OCI-LY7 (cell line): ENCODE measurements at regions not wholly inside any gene's neighbourhood (a gene's known extent, or its start where the extent isn't known, plus 50 kb on each side); places are given as distances from the start of the nearest gene placed in this dataset.

Experiments used
- BruUV-seq: library from RNA; stranded (reverse); fragments of 400-500 nt; replicated peaks from 2 replicates; lab custom pipeline; 2021; lab: Mats Ljungman, UMichigan
- CTCF ChIA-PET: fragments of 300-600 bp; sonication (Branson Sonifier 250); formaldehyde crosslinking; loops from one replicate; lab custom pipeline; 2022; ENCODE audit warnings: antibody characterized with exemption; ENCODE audit not compliant: unreplicated experiment; lab: Charles Lee
- POLR2A ChIA-PET: fragments of 300-600 bp; sonication (Branson Sonifier 250); formaldehyde crosslinking; loops from one replicate; lab custom pipeline; 2022; ENCODE audit warnings: antibody characterized with exemption; lab: Charles Lee
- DNase-seq: peaks from one replicate; pipeline ENCODE4 v3.0.0-alpha.2; 2015; ENCODE audit warnings: low spot score
- H2AFZ ChIP-seq: fragments of 200-600 bp; sonication (generic), shearing (Covaris generic); 2 replicates; pipeline ENCODE4 v1.6.1; 2014; ENCODE audit warnings: mild to moderate bottlenecking, antibody characterized with exemption, low read length, moderate library complexity
- H3K27ac ChIP-seq: fragments of 200-600 bp; sonication (generic); 2 replicates; pipeline ENCODE4 v1.5.1; 2014; ENCODE audit warnings: mixed run types, low read depth, mild to moderate bottlenecking, moderate library complexity, low read length, inconsistent platforms; ENCODE audit not compliant: poor library complexity, severe bottlenecking
- H3K36me3 ChIP-seq: fragments of 200-600 bp; sonication (generic); 2 replicates; pipeline ENCODE4 v1.6.1; 2014; ENCODE audit warnings: mild to moderate bottlenecking, antibody characterized with exemption, low read length, moderate library complexity, mixed read lengths; ENCODE audit not compliant: insufficient read depth
- H3K4me1 ChIP-seq: fragments of 200-600 bp; sonication (generic); 2 replicates; pipeline ENCODE4 v1.5.1; 2014; ENCODE audit warnings: mild to moderate bottlenecking, low read length; ENCODE audit not compliant: insufficient read depth, poor library complexity, severe bottlenecking
- H3K4me2 ChIP-seq: fragments of 200-600 bp; sonication (generic); 2 replicates; pipeline ENCODE4 v1.6.1; 2014; ENCODE audit warnings: mild to moderate bottlenecking, low read length
- H3K4me3 ChIP-seq: fragments of 200-600 bp; sonication (generic); 2 replicates; pipeline ENCODE4 v1.5.1; 2014; ENCODE audit warnings: mild to moderate bottlenecking, low read depth, low read length; ENCODE audit not compliant: poor library complexity, severe bottlenecking
- H3K79me2 ChIP-seq: fragments of 200-600 bp; sonication (generic); 2 replicates; pipeline ENCODE4 v1.6.1; 2016; ENCODE audit warnings: low read depth, mild to moderate bottlenecking, low read length, moderate library complexity, mixed read lengths; ENCODE audit not compliant: insufficient read depth
- H3K9me2 ChIP-seq: fragments of 200-600 bp; sonication (generic); 2 replicates; pipeline ENCODE4 v1.6.1; 2016; ENCODE audit warnings: mild to moderate bottlenecking, low read length, mixed read lengths; ENCODE audit not compliant: insufficient read depth
- H3K9me3 ChIP-seq: fragments of 200-600 bp; sonication (generic); 2 replicates; pipeline ENCODE4 v1.6.1; 2014; ENCODE audit warnings: mild to moderate bottlenecking, mixed run types, low read length, mixed read lengths
- H4K20me1 ChIP-seq: fragments of 200-600 bp; sonication (generic); 2 replicates; pipeline ENCODE4 v1.6.1; 2014; ENCODE audit warnings: mild to moderate bottlenecking, antibody characterized with exemption, low read length, moderate library complexity, mixed read lengths; ENCODE audit not compliant: insufficient read depth
- EZH2phosphoT487 ChIP-seq: fragments of 200-600 bp; sonication (generic); IDR thresholded peaks from 2 replicates; pipeline ENCODE4 v1.6.1; 2018; ENCODE audit warnings: low read depth, borderline replicate concordance, mild to moderate bottlenecking, mixed run types, antibody characterized with exemption, low read length, moderate library complexity, mixed read lengths
- intact Hi-C: fragments of 100-400 bp; cut with micrococcal nuclease; formaldehyde crosslinking; loops from one replicate; pipeline ENCODE4 v1.10.0; 2022; ENCODE audit not compliant: unreplicated experiment
- TF ChIP-seq, protein P1 (sequence below): fragments of 200-600 bp; sonication (generic); conservative IDR thresholded peaks from 2 replicates; pipeline ENCODE4 v1.5.1; 2014; ENCODE audit warnings: mild to moderate bottlenecking, antibody characterized with exemption, low read length, moderate library complexity, mixed read lengths

DNA sequence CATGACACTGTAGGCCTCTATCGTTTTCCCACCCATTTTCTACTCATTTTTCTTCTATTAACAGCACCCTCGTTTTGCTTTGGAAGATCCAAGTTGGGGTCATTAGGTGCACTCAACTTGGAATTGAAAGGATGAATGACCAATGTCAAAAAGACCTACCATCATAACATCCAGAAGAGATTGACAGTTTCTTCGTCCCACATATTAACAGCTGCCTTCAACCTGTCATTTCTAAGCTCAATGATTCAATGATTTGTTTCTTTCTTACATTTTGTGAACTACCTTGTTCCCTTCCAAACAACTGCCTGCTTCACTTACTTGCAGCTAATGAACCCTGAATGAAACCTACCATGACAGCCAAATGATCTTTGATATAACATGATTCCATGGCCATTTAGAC lies 224.0 kb upstream of the KCNH7 start:
- Histone ChIP-seq H3K79me2 (no peaks in the 10 kb centered on the region), H3K4me2 (no peak overlapping the region), H4K20me1 (no peaks in the 10 kb centered on the region), H3K4me3 (no peak overlapping the region), H3K9me3 (no peaks in the 10 kb centered on the region), H3K9me2 (no peaks in the 10 kb centered on the region), H3K4me1 (no peaks in the 10 kb centered on the region), H3K27ac (no peak overlapping the region), H3K36me3 (no peaks in the 10 kb centered on the region), H2AFZ (no peak overlapping the region)
- CTCF ChIA-PET, result no interaction called here
- intact Hi-C loops, result no loop called here
- DNase-seq, result no peak
- BruUV-seq, result no TSS peak
- TF ChIP-seq, protein P1, sequence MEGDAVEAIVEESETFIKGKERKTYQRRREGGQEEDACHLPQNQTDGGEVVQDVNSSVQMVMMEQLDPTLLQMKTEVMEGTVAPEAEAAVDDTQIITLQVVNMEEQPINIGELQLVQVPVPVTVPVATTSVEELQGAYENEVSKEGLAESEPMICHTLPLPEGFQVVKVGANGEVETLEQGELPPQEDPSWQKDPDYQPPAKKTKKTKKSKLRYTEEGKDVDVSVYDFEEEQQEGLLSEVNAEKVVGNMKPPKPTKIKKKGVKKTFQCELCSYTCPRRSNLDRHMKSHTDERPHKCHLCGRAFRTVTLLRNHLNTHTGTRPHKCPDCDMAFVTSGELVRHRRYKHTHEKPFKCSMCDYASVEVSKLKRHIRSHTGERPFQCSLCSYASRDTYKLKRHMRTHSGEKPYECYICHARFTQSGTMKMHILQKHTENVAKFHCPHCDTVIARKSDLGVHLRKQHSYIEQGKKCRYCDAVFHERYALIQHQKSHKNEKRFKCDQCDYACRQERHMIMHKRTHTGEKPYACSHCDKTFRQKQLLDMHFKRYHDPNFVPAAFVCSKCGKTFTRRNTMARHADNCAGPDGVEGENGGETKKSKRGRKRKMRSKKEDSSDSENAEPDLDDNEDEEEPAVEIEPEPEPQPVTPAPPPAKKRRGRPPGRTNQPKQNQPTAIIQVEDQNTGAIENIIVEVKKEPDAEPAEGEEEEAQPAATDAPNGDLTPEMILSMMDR, result no peak
- TF ChIP-seq EZH2phosphoT487, result no peak
- POLR2A ChIA-PET, result no interaction called here

DNA sequence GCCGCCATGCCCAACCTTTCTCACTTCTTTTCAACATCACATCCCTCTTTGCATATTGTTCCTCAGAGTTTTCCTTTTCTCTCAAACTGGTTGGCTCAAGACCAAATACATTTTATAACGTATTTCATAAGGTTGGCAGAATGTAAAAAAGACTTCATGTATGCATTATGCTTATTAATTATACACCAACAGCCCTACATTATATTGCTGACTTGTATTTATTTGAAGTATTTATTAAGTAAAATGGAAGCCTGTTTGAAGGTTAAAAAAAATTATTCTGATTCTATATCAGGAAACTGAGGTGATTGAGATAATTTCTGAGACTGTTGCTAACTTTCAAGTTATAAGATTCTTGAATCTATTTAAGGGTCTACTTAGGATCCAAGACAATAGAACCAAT lies 208.0 kb upstream of the KCNH7 start:
- ChIA-PET POLR2A (no interaction called here), CTCF (no interaction called here)
- no peak overlapping the region for H3K4me3 ChIP-seq
- H3K79me2 ChIP-seq, result no peaks in the 10 kb centered on the region
- H4K20me1 ChIP-seq, result no peaks in the 10 kb centered on the region
- no TSS peak for BruUV-seq
- no peaks in the 10 kb centered on the region for H3K36me3 ChIP-seq
- H2AFZ ChIP-seq, result no peak overlapping the region
- TF ChIP-seq, protein P1, result no peak
- no peak for TF ChIP-seq EZH2phosphoT487
- H3K9me3 ChIP-seq, result no peaks in the 10 kb centered on the region
- no peak overlapping the region for H3K4me2 ChIP-seq
- intact Hi-C loops, result no loop called here
- H3K27ac ChIP-seq, result no peak overlapping the region
- no peaks in the 10 kb centered on the region for H3K4me1 ChIP-seq
- no peaks in the 10 kb centered on the region for H3K9me2 ChIP-seq
- no peak for DNase-seq

DNA sequence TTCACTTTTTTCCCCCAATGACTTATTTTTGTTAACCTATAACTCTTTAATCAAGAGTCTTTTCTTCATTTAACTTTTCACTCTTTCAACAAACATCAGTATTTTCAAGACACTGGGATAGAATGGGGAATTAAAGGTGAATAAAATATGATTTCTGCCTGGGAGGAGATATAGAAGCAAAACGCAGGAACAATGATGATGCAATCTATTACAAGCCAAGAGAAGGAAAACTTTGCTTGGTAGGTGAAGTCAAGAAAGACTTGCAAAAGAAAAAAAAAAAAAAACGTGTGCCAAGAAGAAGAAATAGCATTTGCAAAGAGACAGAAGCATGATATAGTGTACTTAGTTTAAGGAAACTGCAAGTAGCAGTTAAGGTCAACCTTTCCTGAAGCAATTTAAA lies 207.3 kb upstream of the KCNH7 start:
- Histone ChIP-seq H3K36me3 (no peaks in the 10 kb centered on the region), H3K4me3 (no peak overlapping the region), H3K4me1 (no peaks in the 10 kb centered on the region), H4K20me1 (no peaks in the 10 kb centered on the region), H3K79me2 (no peaks in the 10 kb centered on the region), H2AFZ (no peak overlapping the region), H3K27ac (no peak overlapping the region), H3K4me2 (no peak overlapping the region), H3K9me3 (no peaks in the 10 kb centered on the region), H3K9me2 (no peaks in the 10 kb centered on the region)
- ChIA-PET CTCF (no interaction called here), POLR2A (no interaction called here)
- no TSS peak for BruUV-seq
- no peak for DNase-seq
- intact Hi-C loops, result no loop called here
- TF ChIP-seq, protein P1, result no peak
- TF ChIP-seq EZH2phosphoT487, result no peak
